A673 (cell line): ENCODE measurements at regions not wholly inside any gene's neighbourhood (a gene's known extent, or its start where the extent isn't known, plus 50 kb on each side); places are given as distances from the start of the nearest gene placed in this dataset.

Experiments
- EZH2 ChIP-seq: fragments of 200-600 bp; sonication (generic); IDR thresholded peaks from 2 replicates; pipeline ENCODE4 v1.6.1; 2017; ENCODE audit warnings: borderline replicate concordance, low read depth, mild to moderate bottlenecking, mixed read lengths, antibody characterized with exemption, low read length; ENCODE audit not compliant: poor library complexity, severe bottlenecking
- TF ChIP-seq, protein P1 (sequence below): fragments of 300-800, 200-600 bp; sonication (generic); conservative IDR thresholded peaks from 2 replicates; pipeline ENCODE4 v1.5.1; 2017; ENCODE audit warnings: low read depth, mild to moderate bottlenecking, antibody characterized with exemption, low read length, moderate library complexity, mixed read lengths

DNA sequence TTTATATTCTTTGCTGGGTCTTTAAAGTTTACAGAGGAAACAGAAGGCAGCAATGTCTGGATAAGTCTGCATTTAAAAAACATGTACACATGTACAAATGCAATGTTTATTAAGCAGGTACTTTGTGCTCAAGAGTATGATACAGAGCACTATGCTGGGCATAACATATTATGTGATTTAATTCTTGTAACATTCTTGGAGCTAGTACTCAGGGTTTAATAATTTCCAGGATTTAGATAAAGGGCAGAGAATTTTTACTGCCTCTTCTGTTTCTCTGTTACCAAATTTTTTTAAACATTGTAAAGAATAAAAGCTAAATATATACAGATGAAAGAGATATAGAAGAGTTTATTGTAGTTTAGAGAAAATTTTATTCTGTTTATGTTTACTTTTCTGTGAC, 152.7 kb downstream of the ZNF737 start:
- TF ChIP-seq, protein P1, sequence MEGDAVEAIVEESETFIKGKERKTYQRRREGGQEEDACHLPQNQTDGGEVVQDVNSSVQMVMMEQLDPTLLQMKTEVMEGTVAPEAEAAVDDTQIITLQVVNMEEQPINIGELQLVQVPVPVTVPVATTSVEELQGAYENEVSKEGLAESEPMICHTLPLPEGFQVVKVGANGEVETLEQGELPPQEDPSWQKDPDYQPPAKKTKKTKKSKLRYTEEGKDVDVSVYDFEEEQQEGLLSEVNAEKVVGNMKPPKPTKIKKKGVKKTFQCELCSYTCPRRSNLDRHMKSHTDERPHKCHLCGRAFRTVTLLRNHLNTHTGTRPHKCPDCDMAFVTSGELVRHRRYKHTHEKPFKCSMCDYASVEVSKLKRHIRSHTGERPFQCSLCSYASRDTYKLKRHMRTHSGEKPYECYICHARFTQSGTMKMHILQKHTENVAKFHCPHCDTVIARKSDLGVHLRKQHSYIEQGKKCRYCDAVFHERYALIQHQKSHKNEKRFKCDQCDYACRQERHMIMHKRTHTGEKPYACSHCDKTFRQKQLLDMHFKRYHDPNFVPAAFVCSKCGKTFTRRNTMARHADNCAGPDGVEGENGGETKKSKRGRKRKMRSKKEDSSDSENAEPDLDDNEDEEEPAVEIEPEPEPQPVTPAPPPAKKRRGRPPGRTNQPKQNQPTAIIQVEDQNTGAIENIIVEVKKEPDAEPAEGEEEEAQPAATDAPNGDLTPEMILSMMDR = no peak
- TF ChIP-seq EZH2 = no peak
